Keratinocyte (primary cell): ENCODE measurements at regions not wholly inside any gene's neighbourhood (a gene's known extent, or its start where the extent isn't known, plus 50 kb on each side); places are given as distances from the start of the nearest gene placed in this dataset.
A peak's percentile ranks its signal among the peaks of the same experiment; 100 is the strongest.

Source experiments
- DNase-seq: peaks from one replicate; pipeline ENCODE4 v3.0.0-alpha.2; 2011; ENCODE audit warnings: low read depth, missing footprints, low spot score
- FAIRE-seq: peaks from 2 replicates; lab custom pipeline; 2011; peaks lifted over from hg19 to GRCh38; lab: Jason Lieb, UNC
- H2AFZ ChIP-seq: 2 replicates; pipeline ENCODE4 v1.6.0; 2012; ENCODE audit warnings: low read length, control low read depth, inconsistent platforms; ENCODE audit not compliant: control insufficient read depth
- H3K27ac ChIP-seq: 2 replicates; pipeline ENCODE4 v1.5.1; 2011; ENCODE audit warnings: low read length; ENCODE audit not compliant: control insufficient read depth, insufficient read depth
- H3K27me3 ChIP-seq: 3 replicates; pipeline ENCODE4 v1.6.0; 2011; ENCODE audit warnings: low read length; ENCODE audit not compliant: control insufficient read depth, insufficient read depth; ENCODE audit errors: extremely low read depth
- H3K36me3 ChIP-seq, 2 experiments: 2 replicates in 1 of 2; 3 replicates in 1 of 2; pipeline ENCODE4 v1.5.1; 2011; ENCODE audit warnings: low read length in 2 of 2, mild to moderate bottlenecking in 1 of 2; ENCODE audit not compliant: control insufficient read depth in 2 of 2, insufficient read depth in 2 of 2; ENCODE audit errors: extremely low read depth in 1 of 2
- H3K4me1 ChIP-seq: 3 replicates; pipeline ENCODE4 v1.5.1; 2011; ENCODE audit warnings: low read length; ENCODE audit not compliant: control insufficient read depth, insufficient read depth; ENCODE audit errors: extremely low read depth
- H3K4me2 ChIP-seq: 3 replicates; pipeline ENCODE4 v1.6.0; 2011; ENCODE audit warnings: low read depth, low read length; ENCODE audit not compliant: control insufficient read depth, insufficient read depth; ENCODE audit errors: extremely low read depth
- H3K4me3 ChIP-seq, 3 experiments: fragments of 200-600 bp in 1 of 3; sonication (generic) in 1 of 3; 2 replicates in 2 of 3; 3 replicates in 1 of 3; pipeline ENCODE4 v1.5.1; 2011 to 2016; ENCODE audit warnings: low read length in 3 of 3, mild to moderate bottlenecking in 3 of 3, control low read depth in 2 of 3, inconsistent platforms in 1 of 3, low read depth in 1 of 3, mixed read lengths in 1 of 3, mixed run types in 1 of 3, moderate library complexity in 1 of 3; ENCODE audit not compliant: control insufficient read depth in 2 of 3, insufficient read depth in 2 of 3; ENCODE audit errors: extremely low read depth in 1 of 3
- H3K79me2 ChIP-seq: 2 replicates; pipeline ENCODE4 v1.6.0; 2012; ENCODE audit warnings: low read length; ENCODE audit not compliant: control insufficient read depth, insufficient read depth
- H3K9ac ChIP-seq: 3 replicates; pipeline ENCODE4 v1.6.0; 2011; ENCODE audit warnings: low read length; ENCODE audit not compliant: control insufficient read depth, insufficient read depth; ENCODE audit errors: extremely low read depth
- H3K9me1 ChIP-seq: 3 replicates; pipeline ENCODE4 v1.6.0; 2011; ENCODE audit warnings: low read length; ENCODE audit not compliant: control insufficient read depth, insufficient read depth; ENCODE audit errors: extremely low read depth
- H3K9me3 ChIP-seq: 2 replicates; pipeline ENCODE4 v1.5.1; 2012; ENCODE audit warnings: low read depth, low read length; ENCODE audit not compliant: control insufficient read depth
- H4K20me1 ChIP-seq: 3 replicates; pipeline ENCODE4 v1.6.0; 2011; ENCODE audit warnings: low read length; ENCODE audit not compliant: control insufficient read depth, insufficient read depth; ENCODE audit errors: extremely low read depth
- EZH2 ChIP-seq: IDR thresholded peaks from one replicate; pipeline ENCODE4 v1.6.1; 2012; ENCODE audit warnings: inconsistent platforms, mild to moderate bottlenecking, low read length, moderate library complexity
- dilution Hi-C: fragments of 300-500 bp; cut with MboI; formaldehyde crosslinking; loops from one replicate; pipeline ENCODE4 v1.7.0; 2020; ENCODE audit warnings: low sequenced_read_pairs; ENCODE audit not compliant: extremely low pct_ligation_motif_present
- TF ChIP-seq, protein P1 (sequence below), 3 experiments: IDR thresholded peaks in 1 of 3; conservative IDR thresholded peaks in 1 of 3; optimal IDR thresholded peaks in 1 of 3; 2 replicates in 2 of 3; 3 replicates in 1 of 3; pipeline versions ENCODE3 to v1.5.1; 2011; ENCODE audit warnings: low read length in 3 of 3, mild to moderate bottlenecking in 3 of 3, moderate library complexity in 2 of 3, control low read depth in 1 of 3, inconsistent platforms in 1 of 3; ENCODE audit not compliant: insufficient read depth in 2 of 3; ENCODE audit errors: extremely low read depth in 1 of 3

DNA sequence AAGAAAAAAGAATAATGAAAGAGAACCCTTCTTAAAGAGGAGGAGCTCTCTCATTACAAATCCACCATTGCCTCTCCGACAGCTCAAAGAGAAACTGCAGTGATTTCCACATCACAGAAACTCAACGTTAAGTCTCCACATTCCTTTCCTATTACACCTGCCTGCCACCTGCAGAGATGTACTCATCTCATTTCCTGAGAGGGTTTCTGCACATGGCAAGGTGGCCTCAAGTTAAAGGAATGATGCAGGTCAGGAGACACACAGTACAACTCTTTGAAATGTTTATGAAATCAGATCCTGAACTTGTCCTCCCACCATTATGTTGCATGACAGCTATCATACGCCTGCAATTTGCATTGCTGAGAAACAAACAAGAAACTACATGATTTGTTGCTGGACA is 458.4 kb upstream of the ADAMTS9 start:
- DNase-seq (peak; percentile 83), FAIRE-seq (peak; percentile 100)
- Histone ChIP-seq H3K9me3 (no peaks in the 10 kb centered on the region), H3K27me3 (no peaks in the 10 kb centered on the region), H2AFZ (no peak overlapping the region), H4K20me1 (no peaks in the 10 kb centered on the region), H3K9me1 (no peaks in the 10 kb centered on the region), H3K27ac (peak overlapping the region; percentile 68), H3K4me3 (peak overlapping the region in 1 of 3 experiments; percentile 5), H3K9ac (peak overlapping the region; percentile 46), H3K36me3 (no peaks in the 10 kb centered on the region), H3K79me2 (no peaks in the 10 kb centered on the region), H3K4me2 (peak overlapping the region; percentile 63), H3K4me1 (peaks cover 22% of the 10 kb centered on the region)
- dilution Hi-C loops = no loop called here
- TF ChIP-seq, protein P1, sequence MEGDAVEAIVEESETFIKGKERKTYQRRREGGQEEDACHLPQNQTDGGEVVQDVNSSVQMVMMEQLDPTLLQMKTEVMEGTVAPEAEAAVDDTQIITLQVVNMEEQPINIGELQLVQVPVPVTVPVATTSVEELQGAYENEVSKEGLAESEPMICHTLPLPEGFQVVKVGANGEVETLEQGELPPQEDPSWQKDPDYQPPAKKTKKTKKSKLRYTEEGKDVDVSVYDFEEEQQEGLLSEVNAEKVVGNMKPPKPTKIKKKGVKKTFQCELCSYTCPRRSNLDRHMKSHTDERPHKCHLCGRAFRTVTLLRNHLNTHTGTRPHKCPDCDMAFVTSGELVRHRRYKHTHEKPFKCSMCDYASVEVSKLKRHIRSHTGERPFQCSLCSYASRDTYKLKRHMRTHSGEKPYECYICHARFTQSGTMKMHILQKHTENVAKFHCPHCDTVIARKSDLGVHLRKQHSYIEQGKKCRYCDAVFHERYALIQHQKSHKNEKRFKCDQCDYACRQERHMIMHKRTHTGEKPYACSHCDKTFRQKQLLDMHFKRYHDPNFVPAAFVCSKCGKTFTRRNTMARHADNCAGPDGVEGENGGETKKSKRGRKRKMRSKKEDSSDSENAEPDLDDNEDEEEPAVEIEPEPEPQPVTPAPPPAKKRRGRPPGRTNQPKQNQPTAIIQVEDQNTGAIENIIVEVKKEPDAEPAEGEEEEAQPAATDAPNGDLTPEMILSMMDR (optimal IDR thresholded peaks at IDR 0.05 in 1 of 3, IDR thresholded peaks at IDR 0.05 in 1 of 3, conservative IDR thresholded peaks at IDR 0.05 in 1 of 3; ENCODE audit: extremely low read depth in 1 of 3, insufficient read depth in 2 of 3, low read length in 3 of 3) = no peak
- TF ChIP-seq EZH2 = no peak

DNA sequence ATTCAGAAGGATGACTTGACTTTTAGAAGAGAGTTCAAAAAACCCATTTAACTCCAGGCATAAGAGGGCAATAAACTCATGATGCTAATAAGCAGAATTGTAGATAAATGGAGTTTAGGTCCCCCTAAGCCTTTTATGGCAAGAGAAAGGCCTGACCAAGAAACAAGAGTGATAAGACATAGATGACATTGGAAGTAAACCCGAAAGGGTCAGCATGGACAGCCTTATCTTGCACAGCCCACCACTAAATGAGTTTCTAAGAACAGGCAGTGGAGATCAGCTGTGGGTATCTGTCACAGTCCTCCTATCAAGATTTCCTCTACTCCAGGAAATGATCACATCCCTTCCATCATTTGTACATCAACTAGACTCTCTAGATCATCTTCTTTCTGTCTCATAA is 457.9 kb upstream of the ADAMTS9 start:
- Histone ChIP-seq H3K27me3 (no peaks in the 10 kb centered on the region), H3K36me3 (no peaks in the 10 kb centered on the region), H3K27ac (peak overlapping the region; percentile 68), H3K4me2 (peak overlapping the region; percentile 63), H4K20me1 (no peaks in the 10 kb centered on the region), H3K9me1 (no peaks in the 10 kb centered on the region), H3K79me2 (no peaks in the 10 kb centered on the region), H3K4me1 (peaks cover 22% of the 10 kb centered on the region), H3K9ac (peak overlapping the region; percentile 46), H3K9me3 (no peaks in the 10 kb centered on the region), H3K4me3 (peak overlapping the region in 1 of 3 experiments; percentile 5), H2AFZ (no peak overlapping the region)
- TF ChIP-seq, protein P1 (optimal IDR thresholded peaks at IDR 0.05 in 1 of 3, IDR thresholded peaks at IDR 0.05 in 1 of 3, conservative IDR thresholded peaks at IDR 0.05 in 1 of 3; ENCODE audit: extremely low read depth in 1 of 3, insufficient read depth in 2 of 3, low read length in 3 of 3) = no peak
- TF ChIP-seq EZH2 = no peak
- no peak for DNase-seq
- dilution Hi-C loops = no loop called here
- no peak for FAIRE-seq
